ENCODE measurements at regions not wholly inside any gene's neighbourhood (a gene's known extent, or its start where the extent isn't known, plus 50 kb on each side); places are given as distances from the start of the nearest gene placed in this dataset.
A peak's percentile ranks its signal among the peaks of the same experiment; 100 is the strongest.

DNA sequence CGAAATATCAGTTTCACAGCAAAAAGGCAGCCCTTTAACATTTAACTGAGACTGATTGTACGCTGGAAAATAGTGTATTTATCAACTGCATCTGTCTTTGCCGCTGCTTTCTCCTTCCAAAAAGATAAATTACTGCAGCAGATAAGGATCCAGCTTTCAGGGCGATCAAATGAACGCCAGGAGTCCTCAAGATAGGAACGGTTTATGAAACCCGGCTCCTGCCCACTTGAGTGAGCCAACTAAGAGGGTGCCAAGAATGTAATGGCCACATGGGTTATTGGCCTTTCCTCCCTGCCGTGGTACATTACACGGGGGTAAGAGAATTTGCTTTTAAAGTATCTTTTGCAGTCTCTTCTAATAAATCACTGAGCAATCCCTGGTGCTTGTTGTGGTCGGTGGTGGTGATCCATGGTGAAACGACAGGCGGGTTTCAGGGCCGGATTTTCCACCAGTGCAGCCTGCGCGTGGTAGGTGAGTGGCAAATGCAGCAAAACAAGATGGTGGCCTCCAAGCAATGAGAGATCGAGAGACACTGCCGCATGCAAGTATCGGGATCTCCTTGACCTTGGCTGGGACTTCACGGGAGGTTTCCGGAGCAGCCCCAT lies 67.5 kb upstream of the IRX6 start:
- TF ChIP-seq, protein P1, sequence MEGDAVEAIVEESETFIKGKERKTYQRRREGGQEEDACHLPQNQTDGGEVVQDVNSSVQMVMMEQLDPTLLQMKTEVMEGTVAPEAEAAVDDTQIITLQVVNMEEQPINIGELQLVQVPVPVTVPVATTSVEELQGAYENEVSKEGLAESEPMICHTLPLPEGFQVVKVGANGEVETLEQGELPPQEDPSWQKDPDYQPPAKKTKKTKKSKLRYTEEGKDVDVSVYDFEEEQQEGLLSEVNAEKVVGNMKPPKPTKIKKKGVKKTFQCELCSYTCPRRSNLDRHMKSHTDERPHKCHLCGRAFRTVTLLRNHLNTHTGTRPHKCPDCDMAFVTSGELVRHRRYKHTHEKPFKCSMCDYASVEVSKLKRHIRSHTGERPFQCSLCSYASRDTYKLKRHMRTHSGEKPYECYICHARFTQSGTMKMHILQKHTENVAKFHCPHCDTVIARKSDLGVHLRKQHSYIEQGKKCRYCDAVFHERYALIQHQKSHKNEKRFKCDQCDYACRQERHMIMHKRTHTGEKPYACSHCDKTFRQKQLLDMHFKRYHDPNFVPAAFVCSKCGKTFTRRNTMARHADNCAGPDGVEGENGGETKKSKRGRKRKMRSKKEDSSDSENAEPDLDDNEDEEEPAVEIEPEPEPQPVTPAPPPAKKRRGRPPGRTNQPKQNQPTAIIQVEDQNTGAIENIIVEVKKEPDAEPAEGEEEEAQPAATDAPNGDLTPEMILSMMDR (conservative IDR thresholded peaks at IDR 0.05): no peak
- Histone ChIP-seq H3K27ac (ENCODE audit: low read depth, low read length) (no peak overlapping the region), H3K4me3 (ENCODE audit: low read length) (no peak overlapping the region), H3K9ac (ENCODE audit: extremely low read depth, low read length, poor library complexity, severe bottlenecking) (no peak overlapping the region), H3K9me3 (ENCODE audit: control insufficient read depth, low read length) (peaks cover 4% of the 10 kb centered on the region), H3K27me3 (ENCODE audit: control insufficient read depth, insufficient read depth, low read length, poor library complexity, severe bottlenecking) (no peaks in the 10 kb centered on the region), H3K4me1 (ENCODE audit: control insufficient read depth, insufficient read depth, low read length) (no peaks in the 10 kb centered on the region), H3K36me3 (ENCODE audit: control insufficient read depth, insufficient read depth, low read length) (no peaks in the 10 kb centered on the region)
- H3K36me3 Mint-ChIP-seq (ENCODE audit: low read depth): no peaks in the 10 kb centered on the region
- peaks cover 1% of the 10 kb centered on the region for H3K9me3 Mint-ChIP-seq
- no peak overlapping the region for H3K27ac Mint-ChIP-seq
- WGBS, 2 experiments (ENCODE audit: insufficient coverage in 1 of 2, insufficient read length in 1 of 2): 92 to 96% methylated on average over 14 to 20 of the region's 20 CpGs
- peaks cover 8% of the 10 kb centered on the region for H3K27me3 Mint-ChIP-seq (ENCODE audit: insufficient read depth)
- H3K4me3 Mint-ChIP-seq: no peak overlapping the region
- no peaks in the 10 kb centered on the region for H3K4me1 Mint-ChIP-seq
- DNase-seq: no peak

DNA sequence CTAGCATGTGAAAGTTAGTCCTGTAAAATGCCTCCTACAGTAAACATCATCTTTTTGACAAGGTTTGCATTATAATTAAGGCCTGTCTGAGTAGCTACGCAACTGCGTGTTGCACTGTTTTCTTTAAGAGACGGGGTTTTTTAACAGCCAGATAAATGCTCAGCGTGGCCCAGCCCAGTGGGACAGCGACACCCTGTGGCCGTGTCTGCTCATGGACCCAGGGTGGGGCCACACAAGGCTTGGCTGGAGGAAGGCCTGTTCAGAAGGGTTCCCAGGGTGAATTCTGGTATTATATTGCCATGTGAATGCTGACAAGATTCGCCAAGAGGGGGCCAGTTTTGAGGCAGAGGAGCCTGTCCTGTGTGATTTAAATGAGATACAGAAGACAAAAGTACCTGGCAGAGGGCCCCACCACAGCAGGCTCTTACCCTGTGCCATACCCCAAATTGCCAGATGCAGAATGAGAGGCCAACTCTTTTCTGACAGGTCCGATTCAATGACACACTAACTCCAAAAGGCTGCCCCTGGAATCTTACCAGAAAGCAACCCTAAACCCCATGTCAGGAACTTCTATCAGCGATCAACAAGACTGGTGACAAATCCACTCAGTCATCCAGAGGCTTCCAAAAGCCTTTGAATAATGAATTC lies 65.9 kb upstream of the IRX6 start:
- WGBS, 2 experiments (ENCODE audit: insufficient coverage in 1 of 2, insufficient read length in 1 of 2): 40 to 66% methylated on average over 4 to 9 of the region's 9 CpGs
- H3K4me3 Mint-ChIP-seq: no peak overlapping the region
- H3K9ac ChIP-seq (ENCODE audit: extremely low read depth, low read length, poor library complexity, severe bottlenecking): no peak overlapping the region
- peaks cover 1% of the 10 kb centered on the region for H3K9me3 Mint-ChIP-seq
- H3K27me3 Mint-ChIP-seq (ENCODE audit: insufficient read depth): peaks cover 7% of the 10 kb centered on the region
- no peak overlapping the region for H3K4me3 ChIP-seq (ENCODE audit: low read length)
- H3K27ac Mint-ChIP-seq: no peak overlapping the region
- no peaks in the 10 kb centered on the region for H3K36me3 ChIP-seq (ENCODE audit: control insufficient read depth, insufficient read depth, low read length)
- H3K27ac ChIP-seq (ENCODE audit: low read depth, low read length): no peak overlapping the region
- H3K4me1 ChIP-seq (ENCODE audit: control insufficient read depth, insufficient read depth, low read length): no peaks in the 10 kb centered on the region
- TF ChIP-seq, protein P1 (conservative IDR thresholded peaks at IDR 0.05): peak; percentile 97
- peaks cover 4% of the 10 kb centered on the region for H3K9me3 ChIP-seq (ENCODE audit: control insufficient read depth, low read length)
- H3K36me3 Mint-ChIP-seq (ENCODE audit: low read depth): no peaks in the 10 kb centered on the region
- H3K27me3 ChIP-seq (ENCODE audit: control insufficient read depth, insufficient read depth, low read length, poor library complexity, severe bottlenecking): peaks cover 3% of the 10 kb centered on the region
- DNase-seq: peak; percentile 93
- no peaks in the 10 kb centered on the region for H3K4me1 Mint-ChIP-seq

DNA sequence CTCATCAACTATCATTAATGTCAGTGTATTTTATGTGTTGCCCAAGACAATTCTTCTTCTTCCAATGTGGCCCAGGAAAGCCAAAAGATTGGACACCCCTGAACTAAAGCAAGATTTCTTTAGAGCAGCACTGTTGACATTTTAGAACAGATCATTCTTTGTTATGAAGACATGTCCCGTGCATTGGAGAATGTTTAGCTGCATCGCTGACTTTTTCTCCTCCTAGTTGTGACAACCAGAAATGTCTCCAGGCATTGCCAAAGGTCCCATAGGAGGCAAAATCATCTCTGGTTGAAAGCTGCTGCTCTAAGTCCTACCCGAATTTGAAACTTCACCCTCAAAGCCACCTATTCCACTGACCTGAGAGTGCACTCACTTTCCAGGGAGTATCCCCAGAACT lies 62.7 kb upstream of the IRX6 start:
- no peaks in the 10 kb centered on the region for H3K9me3 Mint-ChIP-seq
- no peak for DNase-seq
- TF ChIP-seq, protein P1 (conservative IDR thresholded peaks at IDR 0.05): no peak
- no peaks in the 10 kb centered on the region for H3K4me1 Mint-ChIP-seq
- H3K27me3 Mint-ChIP-seq (ENCODE audit: insufficient read depth): peaks cover 17% of the 10 kb centered on the region
- no peak overlapping the region for H3K4me3 Mint-ChIP-seq
- H3K9me3 ChIP-seq (ENCODE audit: control insufficient read depth, low read length): no peaks in the 10 kb centered on the region
- H3K4me1 ChIP-seq (ENCODE audit: control insufficient read depth, insufficient read depth, low read length): no peaks in the 10 kb centered on the region
- 90 to 100% methylated on average over 2 to 3 of the region's 3 CpGs for WGBS, 2 experiments (ENCODE audit: insufficient coverage in 1 of 2, insufficient read length in 1 of 2)
- H3K4me3 ChIP-seq (ENCODE audit: low read length): no peak overlapping the region
- H3K9ac ChIP-seq (ENCODE audit: extremely low read depth, low read length, poor library complexity, severe bottlenecking): no peak overlapping the region
- no peaks in the 10 kb centered on the region for H3K36me3 ChIP-seq (ENCODE audit: control insufficient read depth, insufficient read depth, low read length)
- peaks cover 32% of the 10 kb centered on the region for H3K27me3 ChIP-seq (ENCODE audit: control insufficient read depth, insufficient read depth, low read length, poor library complexity, severe bottlenecking)
- no peak overlapping the region for H3K27ac Mint-ChIP-seq
- no peaks in the 10 kb centered on the region for H3K36me3 Mint-ChIP-seq (ENCODE audit: low read depth)
- no peak overlapping the region for H3K27ac ChIP-seq (ENCODE audit: low read depth, low read length)
